ENCODE measurements at regions not wholly inside any gene's neighbourhood (a gene's known extent, or its start where the extent isn't known, plus 50 kb on each side); places are given as distances from the start of the nearest gene placed in this dataset.

DNA sequence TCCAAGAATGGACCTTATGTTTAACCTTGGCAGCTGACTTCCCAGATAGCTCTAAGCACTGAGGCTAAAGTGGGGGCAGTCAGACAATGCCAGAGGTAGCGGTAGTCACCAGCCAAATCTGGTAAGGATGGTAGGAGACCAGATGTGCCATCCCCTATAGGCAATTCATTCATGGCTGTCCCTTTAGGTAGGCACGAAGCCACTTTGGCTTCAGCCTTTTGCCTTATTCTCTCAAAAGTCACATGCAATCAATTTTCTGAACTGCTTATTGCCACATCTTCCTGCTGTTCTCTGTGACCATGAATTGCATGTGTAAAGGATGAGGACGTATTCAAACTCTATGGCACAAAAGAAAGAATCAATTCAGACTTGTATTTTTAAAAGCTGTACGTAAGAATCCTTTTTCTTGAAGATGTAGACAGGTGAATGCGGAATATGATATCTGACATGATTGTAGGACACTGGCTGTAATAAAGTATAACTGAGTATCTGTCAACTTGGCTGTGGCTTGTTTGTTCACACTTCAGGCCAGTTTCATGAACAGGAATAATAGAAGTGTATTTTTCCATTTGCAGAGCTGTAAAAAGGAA, 611.7 kb downstream of the NR2F1-AS1 start:
- TF ChIP-seq EP300 (IDR thresholded peaks at IDR 0.05; ENCODE audit: borderline replicate concordance): no peak
- TF ChIP-seq, protein P1, sequence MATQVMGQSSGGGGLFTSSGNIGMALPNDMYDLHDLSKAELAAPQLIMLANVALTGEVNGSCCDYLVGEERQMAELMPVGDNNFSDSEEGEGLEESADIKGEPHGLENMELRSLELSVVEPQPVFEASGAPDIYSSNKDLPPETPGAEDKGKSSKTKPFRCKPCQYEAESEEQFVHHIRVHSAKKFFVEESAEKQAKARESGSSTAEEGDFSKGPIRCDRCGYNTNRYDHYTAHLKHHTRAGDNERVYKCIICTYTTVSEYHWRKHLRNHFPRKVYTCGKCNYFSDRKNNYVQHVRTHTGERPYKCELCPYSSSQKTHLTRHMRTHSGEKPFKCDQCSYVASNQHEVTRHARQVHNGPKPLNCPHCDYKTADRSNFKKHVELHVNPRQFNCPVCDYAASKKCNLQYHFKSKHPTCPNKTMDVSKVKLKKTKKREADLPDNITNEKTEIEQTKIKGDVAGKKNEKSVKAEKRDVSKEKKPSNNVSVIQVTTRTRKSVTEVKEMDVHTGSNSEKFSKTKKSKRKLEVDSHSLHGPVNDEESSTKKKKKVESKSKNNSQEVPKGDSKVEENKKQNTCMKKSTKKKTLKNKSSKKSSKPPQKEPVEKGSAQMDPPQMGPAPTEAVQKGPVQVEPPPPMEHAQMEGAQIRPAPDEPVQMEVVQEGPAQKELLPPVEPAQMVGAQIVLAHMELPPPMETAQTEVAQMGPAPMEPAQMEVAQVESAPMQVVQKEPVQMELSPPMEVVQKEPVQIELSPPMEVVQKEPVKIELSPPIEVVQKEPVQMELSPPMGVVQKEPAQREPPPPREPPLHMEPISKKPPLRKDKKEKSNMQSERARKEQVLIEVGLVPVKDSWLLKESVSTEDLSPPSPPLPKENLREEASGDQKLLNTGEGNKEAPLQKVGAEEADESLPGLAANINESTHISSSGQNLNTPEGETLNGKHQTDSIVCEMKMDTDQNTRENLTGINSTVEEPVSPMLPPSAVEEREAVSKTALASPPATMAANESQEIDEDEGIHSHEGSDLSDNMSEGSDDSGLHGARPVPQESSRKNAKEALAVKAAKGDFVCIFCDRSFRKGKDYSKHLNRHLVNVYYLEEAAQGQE (IDR thresholded peaks at IDR 0.05; ENCODE audit: low read depth): no peak
- no peak for TF ChIP-seq CEBPB (IDR thresholded peaks at IDR 0.05)
- TF ChIP-seq ZBTB7A (IDR thresholded peaks at IDR 0.05; ENCODE audit: low read depth): no peak
- TF ChIP-seq TAF1 (IDR thresholded peaks at IDR 0.05; ENCODE audit: low read depth): no peak
- no peak for TF ChIP-seq CREB1 (IDR thresholded peaks at IDR 0.05; ENCODE audit: low read depth)
- no peak for TF ChIP-seq TEAD4 (IDR thresholded peaks at IDR 0.05)
